CD14-positive monocyte (primary cell): ENCODE measurements at regions not wholly inside any gene's neighbourhood (a gene's known extent, or its start where the extent isn't known, plus 50 kb on each side); places are given as distances from the start of the nearest gene placed in this dataset.

Source experiments
- DNase-seq, 3 donors: peaks; one replicate each; pipeline ENCODE4 v3.0.0-alpha.2; 2011 to 2022
- H2AFZ ChIP-seq: 2 replicates; pipeline ENCODE4 v1.6.0; 2012; ENCODE audit warnings: mild to moderate bottlenecking, low read depth, low read length, inconsistent platforms; ENCODE audit not compliant: insufficient read depth, poor library complexity, severe bottlenecking
- H3K27ac ChIP-seq, 2 donors: 1 replicate in 1 of 2; 2 replicates in 1 of 2; pipeline ENCODE4 v1.5.1; 2012 to 2013; ENCODE audit warnings: low read length in 2 of 2, control low read depth in 1 of 2, inconsistent platforms in 1 of 2, low read depth in 1 of 2, mild to moderate bottlenecking in 1 of 2
- H3K27me3 ChIP-seq, 2 donors: one replicate each; pipeline versions ENCODE4 v1.6.0 to v1.6.1; 2011 to 2013; ENCODE audit warnings: low read length in 2 of 2; ENCODE audit not compliant: control insufficient read depth in 2 of 2, insufficient read depth in 2 of 2
- H3K36me3 ChIP-seq, 2 donors: replicated peaks in 1 of 2; 1 replicate in 1 of 2; 2 replicates in 1 of 2; pipeline versions ENCODE4 v1.5.1 to v1.6.1; 2012 to 2013; ENCODE audit warnings: low read length in 2 of 2, control low read depth in 1 of 2, inconsistent platforms in 1 of 2, mild to moderate bottlenecking in 1 of 2; ENCODE audit not compliant: insufficient read depth in 2 of 2, control insufficient read depth in 1 of 2
- H3K4me1 ChIP-seq, 2 donors: 1 replicate in 1 of 2; 2 replicates in 1 of 2; pipeline versions ENCODE4 v1.5.1 to v1.6.1; 2012 to 2013; ENCODE audit warnings: low read length in 2 of 2, control low read depth in 1 of 2, inconsistent platforms in 1 of 2, mild to moderate bottlenecking in 1 of 2, moderate library complexity in 1 of 2; ENCODE audit not compliant: insufficient read depth in 2 of 2, control insufficient read depth in 1 of 2
- H3K4me2 ChIP-seq: replicated peaks from 2 replicates; pipeline ENCODE3; 2012; ENCODE audit warnings: low read length, moderate library complexity, mild to moderate bottlenecking; ENCODE audit not compliant: poor library complexity, severe bottlenecking; ENCODE audit errors: extremely low read depth
- H3K4me3 ChIP-seq, 3 experiments: fragments of 200-600 bp in 1 of 3; sonication (generic) in 1 of 3; replicated peaks in 1 of 3; 1 replicate in 2 of 3; 2 replicates in 1 of 3; pipeline ENCODE4 v1.5.1; 2011 to 2013; ENCODE audit warnings: low read length in 3 of 3, mild to moderate bottlenecking in 3 of 3, control low read depth in 2 of 3, low read depth in 2 of 3, inconsistent platforms in 1 of 3, moderate library complexity in 1 of 3
- H3K79me2 ChIP-seq: 2 replicates; pipeline ENCODE4 v1.6.0; 2012; ENCODE audit warnings: mild to moderate bottlenecking, control low read depth, inconsistent platforms, low read length, moderate library complexity; ENCODE audit not compliant: insufficient read depth
- H3K9ac ChIP-seq: 2 replicates; pipeline ENCODE4 v1.6.0; 2017; ENCODE audit warnings: low read length, mild to moderate bottlenecking; ENCODE audit not compliant: insufficient read depth, poor library complexity, severe bottlenecking
- H3K9me3 ChIP-seq, 2 donors: replicated peaks in 1 of 2; 1 replicate in 1 of 2; 2 replicates in 1 of 2; pipeline versions ENCODE4 v1.5.1 to v1.6.1; 2012 to 2013; ENCODE audit warnings: low read length in 2 of 2, control low read depth in 1 of 2; ENCODE audit not compliant: control insufficient read depth in 1 of 2, insufficient read depth in 1 of 2
- H4K20me1 ChIP-seq: 2 replicates; pipeline ENCODE4 v1.6.0; 2012; ENCODE audit warnings: mild to moderate bottlenecking, low read length, control low read depth, moderate library complexity; ENCODE audit not compliant: insufficient read depth
- H3K27ac Mint-ChIP-seq, 7 donors: one replicate each; pipeline ENCODE4 v1.8.0; 2020; ENCODE audit warnings: mild to moderate bottlenecking in 7 of 7, mixed read lengths in 7 of 7, moderate library complexity in 6 of 7, inconsistent platforms in 2 of 7
- H3K27me3 Mint-ChIP-seq, 3 donors: one replicate each; pipeline ENCODE4 v1.8.0; 2021 to 2022; ENCODE audit warnings: low read depth in 3 of 3, mild to moderate bottlenecking in 3 of 3, mixed read lengths in 3 of 3, moderate library complexity in 3 of 3, inconsistent platforms in 1 of 3
- H3K36me3 Mint-ChIP-seq, 2 donors: one replicate each; pipeline ENCODE4 v1.8.0; 2020; ENCODE audit warnings: mixed read lengths in 2 of 2, inconsistent platforms in 1 of 2, mild to moderate bottlenecking in 1 of 2
- H3K4me1 Mint-ChIP-seq: one replicate; pipeline ENCODE4 v1.8.0; 2020; ENCODE audit warnings: mild to moderate bottlenecking, mixed read lengths
- H3K4me3 Mint-ChIP-seq, 2 donors: one replicate each; pipeline ENCODE4 v1.8.0; 2020; ENCODE audit warnings: mild to moderate bottlenecking in 2 of 2, mixed read lengths in 2 of 2, moderate library complexity in 1 of 2
- H3K9me3 Mint-ChIP-seq, 7 donors: one replicate each; pipeline ENCODE4 v1.8.0; 2020 to 2022; ENCODE audit warnings: mixed read lengths in 7 of 7, mild to moderate bottlenecking in 6 of 7, moderate library complexity in 6 of 7, inconsistent platforms in 2 of 7
- CTCF ChIP-seq: fragments of 200-600 bp; IDR thresholded peaks from one replicate; pipeline ENCODE4 v1.8.0; 2022; ENCODE audit warnings: antibody characterized with exemption, mild to moderate bottlenecking
- WGBS: methylation state at CpG from one replicate; pipeline ENCODE4 v1.1.5; 2013; ENCODE audit warnings: missing lambda C conversion rate; ENCODE audit not compliant: insufficient coverage; 5-methylcytosine and 5-hydroxymethylcytosine counted together
- intact Hi-C, 2 donors: fragments of 100-400 bp; cut with micrococcal nuclease; formaldehyde crosslinking; loops; one replicate each; pipeline versions ENCODE4 v1.15.0 to v1.15.1; 2023

DNA sequence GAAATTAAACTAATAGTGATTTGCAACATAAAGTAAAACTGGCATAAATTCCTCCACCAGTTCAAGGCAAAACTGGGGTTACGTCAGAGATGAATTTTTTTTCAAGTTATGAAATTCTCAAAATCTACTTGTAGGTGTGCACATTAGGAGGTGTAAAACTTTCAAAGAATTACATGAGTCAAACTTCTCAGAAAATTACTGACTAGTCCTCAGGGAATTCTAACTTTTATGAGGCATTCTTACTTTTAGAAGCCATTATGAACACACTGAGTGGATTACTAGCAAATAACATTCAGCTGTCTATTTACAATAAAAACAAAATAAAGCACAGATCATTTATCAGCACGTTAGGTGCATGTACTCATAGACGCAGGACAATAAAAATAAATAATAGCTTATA is 348.7 kb downstream of the CDH11 start:
- no peak overlapping the region for H2AFZ ChIP-seq
- Mint-ChIP-seq H3K4me3 (no peak overlapping the region), H3K4me1 (no peaks in the 10 kb centered on the region), H3K36me3 (no peaks in the 10 kb centered on the region), H3K27me3 (peaks cover 0 to 3% (median 0%) of the 10 kb centered on the region in 3 donors), H3K9me3 (peaks cover 0 to 3% (median 2%) of the 10 kb centered on the region in 7 donors), H3K27ac (no peak overlapping the region)
- H3K9ac ChIP-seq, result no peak overlapping the region
- no CpG with 5 or more reads among the region's 3 CpGs for whole genome bisulfite sequencing
- H3K4me3 ChIP-seq, result no peak overlapping the region
- peaks cover 0 to 19% of the 10 kb centered on the region in 2 donors for H3K9me3 ChIP-seq
- H3K4me2 ChIP-seq, result no peak overlapping the region
- H4K20me1 ChIP-seq, result no peaks in the 10 kb centered on the region
- intact Hi-C loops, result no loop called here
- H3K4me1 ChIP-seq, result no peaks in the 10 kb centered on the region
- no peak for TF ChIP-seq CTCF
- no peaks in the 10 kb centered on the region for H3K79me2 ChIP-seq
- H3K27ac ChIP-seq, result no peak overlapping the region
- H3K36me3 ChIP-seq, result no peaks in the 10 kb centered on the region
- H3K27me3 ChIP-seq, result no peaks in the 10 kb centered on the region
- DNase-seq, result no peak

- intact Hi-C loops, result no loop called here
- no peaks in the 10 kb centered on the region for H3K79me2 ChIP-seq
- H3K27ac ChIP-seq, result no peak overlapping the region
- H4K20me1 ChIP-seq, result no peaks in the 10 kb centered on the region
- H3K27me3 ChIP-seq, result no peaks in the 10 kb centered on the region
- peaks cover 0 to 19% of the 10 kb centered on the region in 2 donors for H3K9me3 ChIP-seq
- peaks cover 0 to 2% (median 0%) of the 10 kb centered on the region in 3 donors for H3K27me3 Mint-ChIP-seq
- no peak for TF ChIP-seq CTCF
- H3K4me1 Mint-ChIP-seq, result no peaks in the 10 kb centered on the region
- no peak overlapping the region for H3K4me3 ChIP-seq
- no peaks in the 10 kb centered on the region for H3K36me3 Mint-ChIP-seq
- no peak overlapping the region for H3K4me3 Mint-ChIP-seq
- no peaks in the 10 kb centered on the region for H3K36me3 ChIP-seq
- no peak overlapping the region for H3K27ac Mint-ChIP-seq
- H3K4me2 ChIP-seq, result no peak overlapping the region
- no peak overlapping the region for H3K9ac ChIP-seq
- peaks cover 0 to 5% (median 2%) of the 10 kb centered on the region in 7 donors for H3K9me3 Mint-ChIP-seq
- no peaks in the 10 kb centered on the region for H3K4me1 ChIP-seq
- 94% methylated on average over 12 of the region's 13 CpGs for WGBS
- no peak for DNase-seq
- no peak overlapping the region for H2AFZ ChIP-seq
These were observed 350.6 kb downstream of the CDH11 start for GRCh38 chr16:64771273-64771672.
